Frontal cortex (tissue), 3 donors: ENCODE measurements at regions not wholly inside any gene's neighbourhood (a gene's known extent, or its start where the extent isn't known, plus 50 kb on each side); places are given as distances from the start of the nearest gene placed in this dataset.
"Not testable (repeated sequence)": the region's sequence is repeated elsewhere in the genome, so short reads cannot be mapped to it uniquely, and the experiment has no call there.

Experiments
- DNase-seq, 2 donors: peaks; one replicate each; pipeline ENCODE4 v3.0.0; 2012; ENCODE audit warnings: low spot score in 2 of 2
- FAIRE-seq: peaks from 2 replicates; lab custom pipeline; 2012; peaks lifted over from hg19 to GRCh38; lab: Jason Lieb, UNC
- donor health status: control.
- donor health status: control.
- donor health status: control.

- DNase-seq, FAIRE-seq: not testable (repeated sequence)
Measured at GRCh38 chr5:23951261-23951928, 444.0 kb downstream of the PRDM9 start.

GRCh38 chr5:23963449-23963848 lies 456.0 kb downstream of the PRDM9 start:
- FAIRE-seq (no peak), DNase-seq (no peak)

- no peak for FAIRE-seq
- DNase-seq = no peak
Measured at GRCh38 chr5:23977365-23977764, 470.0 kb downstream of the PRDM9 start.

GRCh38 chr5:23977997-23978396 lies 470.6 kb downstream of the PRDM9 start:
- FAIRE-seq (no peak), DNase-seq (no peak)

GRCh38 chr5:23991406-23991805 lies 484.0 kb downstream of the PRDM9 start:
- DNase-seq = no peak
- no peak for FAIRE-seq

GRCh38 chr5:23994581-23995370 lies 487.4 kb downstream of the PRDM9 start:
- DNase-seq (peak in 1 of 2 donors; percentile 18), FAIRE-seq (no peak)

GRCh38 chr5:23996525-23996924 lies 489.1 kb downstream of the PRDM9 start:
- DNase-seq = no peak
- no peak for FAIRE-seq

- FAIRE-seq = peak; percentile 83
Measured at GRCh38 chr5:24005384-24005783, 498.0 kb downstream of the PRDM9 start.

GRCh38 chr5:24017710-24018109 lies 510.3 kb downstream of the PRDM9 start:
- DNase-seq, FAIRE-seq: not testable (repeated sequence)

More at GRCh38 chr5:24005384-24005783, 498.0 kb downstream of the PRDM9 start:
- DNase-seq = no peak

- DNase-seq = no peak
- no peak for FAIRE-seq
Measured at GRCh38 chr5:24026288-24026687, 518.9 kb downstream of the PRDM9 start.

- no peak for DNase-seq
- FAIRE-seq = no peak
Measured at GRCh38 chr5:24042688-24043087, 535.3 kb downstream of the PRDM9 start.

GRCh38 chr5:24045046-24045445 lies 537.6 kb downstream of the PRDM9 start:
- FAIRE-seq (no peak), DNase-seq (no peak)

GRCh38 chr5:24053737-24054136 lies 546.3 kb downstream of the PRDM9 start:
- DNase-seq (no peak), FAIRE-seq (no peak)

- no peak for DNase-seq
- FAIRE-seq = no peak
Measured at GRCh38 chr5:24059006-24059405, 551.6 kb downstream of the PRDM9 start.

GRCh38 chr5:24059716-24060115 lies 552.3 kb downstream of the PRDM9 start:
- no peak for FAIRE-seq
- DNase-seq = no peak

- DNase-seq (no peak), FAIRE-seq (no peak)
Measured at GRCh38 chr5:24065779-24066178, 558.4 kb downstream of the PRDM9 start.

- DNase-seq = no peak
- FAIRE-seq = no peak
Measured at GRCh38 chr5:24067208-24067607, 559.8 kb downstream of the PRDM9 start.

- DNase-seq (no peak), FAIRE-seq (no peak)
Measured at GRCh38 chr5:24068524-24068923, 561.1 kb downstream of the PRDM9 start.

GRCh38 chr5:24073107-24073506 lies 565.7 kb downstream of the PRDM9 start:
- FAIRE-seq (no peak), DNase-seq (no peak)

GRCh38 chr5:24080046-24080445 lies 564.7 kb downstream of the CDH10 start:
- DNase-seq = no peak
- FAIRE-seq = no peak

- no peak for DNase-seq
- no peak for FAIRE-seq
Measured at GRCh38 chr5:24094081-24094679, 550.6 kb downstream of the CDH10 start.
